B cell (primary cell): ENCODE measurements at regions not wholly inside any gene's neighbourhood (a gene's known extent, or its start where the extent isn't known, plus 50 kb on each side); places are given as distances from the start of the nearest gene placed in this dataset.

Experiments used
- ATAC-seq: fragments of 200-7000 bp; cut with Tn5 transposase; one replicate; pipeline ENCODE4 v1.10.0; 2021; ENCODE audit warnings: low read depth, mild to moderate bottlenecking, moderate number of reproducible peaks, moderate library complexity
- CTCF ChIA-PET: fragments of 350-600 bp; sonication (Branson Sonifier 250); formaldehyde crosslinking; loops from one replicate; lab custom pipeline; 2021; ENCODE audit warnings: antibody characterized with exemption, inconsistent platforms; lab: Charles Lee
- POLR2A ChIA-PET: fragments of 350-600 bp; sonication (Branson Sonifier 250); formaldehyde crosslinking; loops from one replicate; lab custom pipeline; 2021; ENCODE audit warnings: antibody characterized with exemption; lab: Charles Lee
- DNase-seq: peaks from one replicate; pipeline ENCODE4 v3.0.0; 2013
- H2AFZ ChIP-seq: 2 replicates; pipeline ENCODE4 v1.6.1; 2012; ENCODE audit warnings: mild to moderate bottlenecking, low read depth, low read length; ENCODE audit not compliant: insufficient read depth, poor library complexity, severe bottlenecking
- H3K27ac ChIP-seq, 2 donors: 1 replicate in 1 of 2; 2 replicates in 1 of 2; pipeline ENCODE4 v1.5.1; 2012 to 2013; ENCODE audit warnings: low read length in 2 of 2, mild to moderate bottlenecking in 2 of 2, moderate library complexity in 1 of 2
- H3K27me3 ChIP-seq, 4 experiments: fragments of 200-600 bp in 1 of 4; sonication (generic) in 1 of 4; replicated peaks in 1 of 4; 1 replicate in 2 of 4; 2 replicates in 2 of 4; pipeline versions ENCODE4 v1.6.1 to v1.7.0; 2013 to 2016; ENCODE audit warnings: low read length in 3 of 4, mild to moderate bottlenecking in 2 of 4, mixed read lengths in 1 of 4, moderate library complexity in 1 of 4; ENCODE audit not compliant: insufficient read depth in 4 of 4, control insufficient read depth in 3 of 4; ENCODE audit errors: control extremely low read depth in 1 of 4
- H3K36me3 ChIP-seq, 2 experiments: replicated peaks in 1 of 2; 1 replicate in 1 of 2; 2 replicates in 1 of 2; pipeline versions ENCODE4 v1.6.1 to v1.7.1; 2013; ENCODE audit warnings: low read length in 1 of 2; ENCODE audit not compliant: insufficient read depth in 2 of 2, control insufficient read depth in 1 of 2; ENCODE audit errors: control extremely low read depth in 1 of 2, extremely low read depth in 1 of 2
- H3K4me1 ChIP-seq, 2 donors: fragments of 200-600 bp in 1 of 2; sonication (generic) in 1 of 2; 1 replicate in 1 of 2; 2 replicates in 1 of 2; pipeline versions ENCODE4 v1.5.1 to v1.6.1; 2013 to 2017; ENCODE audit warnings: low read length in 2 of 2; ENCODE audit not compliant: control insufficient read depth in 2 of 2, insufficient read depth in 2 of 2
- H3K4me2 ChIP-seq: replicated peaks from 2 replicates; pipeline ENCODE3; 2012; ENCODE audit warnings: mild to moderate bottlenecking, low read depth, low read length; ENCODE audit not compliant: poor library complexity, severe bottlenecking
- H3K4me3 ChIP-seq, 5 experiments: fragments of 200-600 bp in 1 of 5; sonication (generic) in 1 of 5; 1 replicate in 3 of 5; 2 replicates in 2 of 5; pipeline versions ENCODE4 v1.5.1 to v1.7.0; 2011 to 2016; ENCODE audit warnings: low read length in 4 of 5, mild to moderate bottlenecking in 4 of 5, low read depth in 2 of 5, control low read depth in 1 of 5, moderate library complexity in 1 of 5; ENCODE audit not compliant: insufficient read depth in 1 of 5; ENCODE audit errors: control extremely low read depth in 1 of 5, extremely low read depth in 1 of 5
- H3K79me2 ChIP-seq: fragments of 200-600 bp; sonication (generic); one replicate; pipeline ENCODE4 v1.6.0; 2016; ENCODE audit warnings: low read length; ENCODE audit not compliant: control insufficient read depth, insufficient read depth
- H3K9ac ChIP-seq: fragments of 200-600 bp; sonication (generic); 2 replicates; pipeline ENCODE4 v1.6.1; 2017; ENCODE audit warnings: mild to moderate bottlenecking, low read length, moderate library complexity
- H3K9me3 ChIP-seq, 3 donors: one replicate each; pipeline versions ENCODE4 v1.6.1 to v1.7.1; 2013; ENCODE audit warnings: low read length in 2 of 3; ENCODE audit not compliant: control insufficient read depth in 2 of 3, insufficient read depth in 1 of 3; ENCODE audit errors: control extremely low read depth in 1 of 3
- H4K20me1 ChIP-seq: 2 replicates; pipeline ENCODE4 v1.6.0; 2012; ENCODE audit warnings: mild to moderate bottlenecking, low read length; ENCODE audit not compliant: insufficient read depth, control insufficient read depth, poor library complexity, severe bottlenecking
- H3K27ac Mint-ChIP-seq: one replicate; pipeline ENCODE4 v1.8.0; 2021; ENCODE audit warnings: mixed read lengths
- H3K27me3 Mint-ChIP-seq: one replicate; pipeline ENCODE4 v1.8.0; 2021; ENCODE audit warnings: mixed read lengths
- H3K4me1 Mint-ChIP-seq: one replicate; pipeline ENCODE4 v1.8.0; 2021; ENCODE audit warnings: mixed read lengths
- H3K4me3 Mint-ChIP-seq: one replicate; pipeline ENCODE4 v1.8.0; 2021; ENCODE audit warnings: mixed read lengths
- H3K9me3 Mint-ChIP-seq: one replicate; pipeline ENCODE4 v1.8.0; 2022; ENCODE audit warnings: mixed read lengths; ENCODE audit not compliant: insufficient read depth
- EZH2 ChIP-seq: IDR thresholded peaks from 2 replicates; pipeline ENCODE4 v1.6.1; 2012; ENCODE audit warnings: borderline replicate concordance, low read depth, mild to moderate bottlenecking, moderate library complexity, low read length; ENCODE audit not compliant: insufficient read depth, poor library complexity, severe bottlenecking
- WGBS: methylation state at CpG from one replicate; pipeline ENCODE4 v1.1.5; 2013; ENCODE audit warnings: missing lambda C conversion rate; ENCODE audit not compliant: insufficient coverage; 5-methylcytosine and 5-hydroxymethylcytosine counted together
- intact Hi-C: fragments of 100-400 bp; cut with micrococcal nuclease; formaldehyde crosslinking; loops from one replicate; pipeline ENCODE4 v1.10.0; 2022
- TF ChIP-seq, protein P1 (sequence below): fragments of 200-600 bp; IDR thresholded peaks from one replicate; pipeline ENCODE4 v1.8.0; 2022; ENCODE audit warnings: antibody characterized with exemption, mild to moderate bottlenecking

DNA sequence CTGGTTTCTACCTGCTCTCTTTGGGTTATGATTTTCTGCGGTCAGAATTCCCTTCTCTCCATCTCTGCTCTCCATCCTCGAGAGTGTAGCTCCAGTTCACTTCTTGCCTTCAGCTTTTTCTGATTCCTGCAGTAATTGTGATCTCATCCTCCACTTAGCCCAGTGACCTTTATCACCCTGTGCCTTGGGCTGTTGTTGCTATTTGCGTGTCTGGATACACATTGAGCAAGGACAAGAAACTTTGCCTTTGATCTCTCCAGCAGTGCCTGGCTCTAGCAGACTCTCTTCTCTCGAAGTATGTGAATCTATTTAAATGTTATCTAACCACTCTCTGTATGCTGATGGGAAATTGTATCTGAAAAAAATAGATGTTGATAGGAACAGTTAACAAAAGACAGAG is 76.4 kb upstream of the MARK1 start:
- intact Hi-C loops = no loop called here
- WGBS = 86% methylated on average over 1 of the region's 4 CpGs
- TF ChIP-seq, protein P1, sequence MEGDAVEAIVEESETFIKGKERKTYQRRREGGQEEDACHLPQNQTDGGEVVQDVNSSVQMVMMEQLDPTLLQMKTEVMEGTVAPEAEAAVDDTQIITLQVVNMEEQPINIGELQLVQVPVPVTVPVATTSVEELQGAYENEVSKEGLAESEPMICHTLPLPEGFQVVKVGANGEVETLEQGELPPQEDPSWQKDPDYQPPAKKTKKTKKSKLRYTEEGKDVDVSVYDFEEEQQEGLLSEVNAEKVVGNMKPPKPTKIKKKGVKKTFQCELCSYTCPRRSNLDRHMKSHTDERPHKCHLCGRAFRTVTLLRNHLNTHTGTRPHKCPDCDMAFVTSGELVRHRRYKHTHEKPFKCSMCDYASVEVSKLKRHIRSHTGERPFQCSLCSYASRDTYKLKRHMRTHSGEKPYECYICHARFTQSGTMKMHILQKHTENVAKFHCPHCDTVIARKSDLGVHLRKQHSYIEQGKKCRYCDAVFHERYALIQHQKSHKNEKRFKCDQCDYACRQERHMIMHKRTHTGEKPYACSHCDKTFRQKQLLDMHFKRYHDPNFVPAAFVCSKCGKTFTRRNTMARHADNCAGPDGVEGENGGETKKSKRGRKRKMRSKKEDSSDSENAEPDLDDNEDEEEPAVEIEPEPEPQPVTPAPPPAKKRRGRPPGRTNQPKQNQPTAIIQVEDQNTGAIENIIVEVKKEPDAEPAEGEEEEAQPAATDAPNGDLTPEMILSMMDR = no peak
- TF ChIP-seq EZH2 = no peak

DNA sequence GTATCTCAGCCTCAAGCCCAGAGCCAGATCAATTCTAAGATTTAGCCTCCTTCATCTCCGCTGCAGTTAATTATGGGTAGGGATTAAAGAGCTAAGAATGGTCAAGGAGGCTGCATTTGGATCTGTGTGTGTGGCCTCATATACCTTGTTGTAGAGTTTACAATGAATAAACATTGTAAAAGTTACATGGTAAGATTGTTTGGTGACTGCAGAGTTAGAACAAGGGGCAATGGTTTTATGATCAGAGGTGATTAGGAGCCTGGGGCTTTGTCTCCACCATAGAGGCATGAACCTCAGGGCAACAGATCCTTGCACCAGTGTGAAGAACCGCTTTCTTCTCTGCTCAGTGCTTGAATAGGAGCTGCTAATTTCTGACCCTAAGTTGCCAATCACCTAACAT is 77.0 kb upstream of the MARK1 start:
- no peak overlapping the region for H3K4me2 ChIP-seq
- Mint-ChIP-seq H3K27me3 (peaks cover 53% of the 10 kb centered on the region), H3K9me3 (no peaks in the 10 kb centered on the region), H3K27ac (no peak overlapping the region), H3K4me3 (no peak overlapping the region), H3K4me1 (no peaks in the 10 kb centered on the region)
- ATAC-seq = no peak
- WGBS = 75% methylated on average over 2 of the region's 2 CpGs
- H4K20me1 ChIP-seq = no peaks in the 10 kb centered on the region
- intact Hi-C loops = no loop called here
- H3K27me3 ChIP-seq = peaks cover 0 to 3% (median under 1%) of the 10 kb centered on the region in 4 experiments
- H3K9ac ChIP-seq = no peak overlapping the region
- POLR2A ChIA-PET = no interaction called here
- no peak overlapping the region for H2AFZ ChIP-seq
- H3K9me3 ChIP-seq = no peaks in the 10 kb centered on the region
- no peak for DNase-seq
- TF ChIP-seq, protein P1 = no peak
- no peak for TF ChIP-seq EZH2
- no peak overlapping the region for H3K4me3 ChIP-seq
- no peaks in the 10 kb centered on the region for H3K79me2 ChIP-seq
- no peak overlapping the region for H3K27ac ChIP-seq
- no peaks in the 10 kb centered on the region for H3K36me3 ChIP-seq
- H3K4me1 ChIP-seq = no peaks in the 10 kb centered on the region
- CTCF ChIA-PET = no interaction called here

More for the DNA sequence above, 76.4 kb upstream of the MARK1 start:
- peaks cover 58% of the 10 kb centered on the region for H3K27me3 Mint-ChIP-seq
- Histone ChIP-seq H3K79me2 (no peaks in the 10 kb centered on the region), H3K4me3 (no peak overlapping the region), H3K9ac (no peak overlapping the region), H3K27ac (no peak overlapping the region), H3K27me3 (peaks cover 0 to 3% (median under 1%) of the 10 kb centered on the region in 4 experiments), H3K36me3 (no peaks in the 10 kb centered on the region), H3K4me2 (no peak overlapping the region), H3K9me3 (no peaks in the 10 kb centered on the region), H4K20me1 (no peaks in the 10 kb centered on the region), H3K4me1 (no peaks in the 10 kb centered on the region), H2AFZ (no peak overlapping the region)
- no peaks in the 10 kb centered on the region for H3K9me3 Mint-ChIP-seq
- POLR2A ChIA-PET = no interaction called here
- ATAC-seq = no peak
- no peak overlapping the region for H3K27ac Mint-ChIP-seq
- no peak overlapping the region for H3K4me3 Mint-ChIP-seq
- CTCF ChIA-PET = no interaction called here
- DNase-seq = no peak
- no peaks in the 10 kb centered on the region for H3K4me1 Mint-ChIP-seq
